Central memory CD8-positive, alpha-beta T cell (primary cell): ENCODE measurements at regions not wholly inside any gene's neighbourhood (a gene's known extent, or its start where the extent isn't known, plus 50 kb on each side); places are given as distances from the start of the nearest gene placed in this dataset.

Experiments used
- ATAC-seq: fragments of 150-1000 bp; cut with Tn5 transposase; replicated peaks from 2 replicates; pipeline ENCODE4 v1.10.0; 2022; ENCODE audit warnings: mild to moderate bottlenecking, moderate FRiP score, moderate number of reproducible peaks; ENCODE audit not compliant: poor library complexity, severe bottlenecking; ENCODE audit errors: extremely low read depth
- DNase-seq, 2 donors: peaks; one replicate each; pipeline ENCODE4 v3.0.0; 2021; ENCODE audit warnings: low spot score in 2 of 2
- H3K27ac Mint-ChIP-seq: one replicate; pipeline ENCODE4 v1.8.0; 2022; ENCODE audit warnings: low read depth, mild to moderate bottlenecking, moderate library complexity, mixed read lengths
- H3K27me3 Mint-ChIP-seq: one replicate; pipeline ENCODE4 v1.8.0; 2022; ENCODE audit warnings: mixed read lengths
- H3K36me3 Mint-ChIP-seq: one replicate; pipeline ENCODE4 v1.8.0; 2022; ENCODE audit warnings: mild to moderate bottlenecking, moderate library complexity, mixed read lengths; ENCODE audit not compliant: insufficient read depth
- H3K4me1 Mint-ChIP-seq: one replicate; pipeline ENCODE4 v1.8.0; 2022; ENCODE audit warnings: mixed read lengths
- H3K4me3 Mint-ChIP-seq: one replicate; pipeline ENCODE4 v1.8.0; 2022; ENCODE audit warnings: mild to moderate bottlenecking, moderate library complexity, mixed read lengths
- H3K9me3 Mint-ChIP-seq: one replicate; pipeline ENCODE4 v1.8.0; 2022; ENCODE audit warnings: mixed read lengths

- no peaks in the 10 kb centered on the region for H3K9me3 Mint-ChIP-seq
- peaks cover 12% of the 10 kb centered on the region for H3K4me1 Mint-ChIP-seq
- no peak overlapping the region for H3K4me3 Mint-ChIP-seq
- no peak for DNase-seq
- no peak for ATAC-seq
- H3K27ac Mint-ChIP-seq = no peak overlapping the region
- H3K27me3 Mint-ChIP-seq = no peaks in the 10 kb centered on the region
- peaks cover 2% of the 10 kb centered on the region for H3K36me3 Mint-ChIP-seq
These were observed 141.1 kb downstream of the CD164 start for GRCh38 chr6:109241199-109241598.

GRCh38 chr6:109240370-109241084 lies 141.7 kb downstream of the CD164 start:
- H3K4me3 Mint-ChIP-seq = no peak overlapping the region

GRCh38 chr6:109239651-109240321 lies 142.5 kb downstream of the CD164 start:
- Mint-ChIP-seq H3K9me3 (no peaks in the 10 kb centered on the region), H3K4me3 (no peak overlapping the region), H3K36me3 (no peaks in the 10 kb centered on the region), H3K27me3 (no peaks in the 10 kb centered on the region), H3K4me1 (peaks cover 12% of the 10 kb centered on the region), H3K27ac (no peak overlapping the region)
- DNase-seq (no peak), ATAC-seq (no peak)

More at GRCh38 chr6:109240370-109241084, 141.7 kb downstream of the CD164 start:
- no peak overlapping the region for H3K27ac Mint-ChIP-seq
- H3K36me3 Mint-ChIP-seq = peaks cover 2% of the 10 kb centered on the region
- H3K9me3 Mint-ChIP-seq = no peaks in the 10 kb centered on the region
- H3K4me1 Mint-ChIP-seq = peaks cover 12% of the 10 kb centered on the region
- no peak for DNase-seq
- ATAC-seq = no peak
- no peaks in the 10 kb centered on the region for H3K27me3 Mint-ChIP-seq

DNA sequence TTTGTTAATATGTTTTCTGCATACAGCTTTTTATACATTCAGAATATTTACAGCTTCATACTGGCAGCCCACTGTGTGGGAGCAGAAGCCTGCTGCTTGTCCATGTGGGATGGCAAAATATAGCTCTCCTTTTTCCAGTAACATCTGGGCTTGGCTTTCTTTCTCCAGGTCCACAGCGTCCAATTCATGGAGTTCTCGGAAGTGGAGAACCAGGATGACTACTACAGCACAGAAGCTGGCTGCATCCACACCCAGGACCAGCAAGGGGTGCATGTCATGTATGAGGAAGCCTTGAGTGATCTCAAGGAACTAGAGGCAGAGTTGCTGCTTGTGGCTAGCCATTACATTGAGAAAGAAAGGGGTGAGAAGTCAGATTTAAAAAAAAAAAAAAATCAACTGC lies 143.1 kb downstream of the CD164 start:
- DNase-seq (no peak), ATAC-seq (no peak)
- H3K36me3 Mint-ChIP-seq = no peaks in the 10 kb centered on the region
- no peaks in the 10 kb centered on the region for H3K27me3 Mint-ChIP-seq
- no peaks in the 10 kb centered on the region for H3K9me3 Mint-ChIP-seq
- no peak overlapping the region for H3K27ac Mint-ChIP-seq
- H3K4me1 Mint-ChIP-seq = peaks cover 12% of the 10 kb centered on the region
- no peak overlapping the region for H3K4me3 Mint-ChIP-seq

GRCh38 chr6:109238396-109238795 lies 143.1 kb downstream of the CEP57L1 start:
- ATAC-seq (no peak), DNase-seq (no peak)
- no peaks in the 10 kb centered on the region for H3K9me3 Mint-ChIP-seq
- no peaks in the 10 kb centered on the region for H3K36me3 Mint-ChIP-seq
- no peak overlapping the region for H3K4me3 Mint-ChIP-seq
- no peaks in the 10 kb centered on the region for H3K27me3 Mint-ChIP-seq
- H3K4me1 Mint-ChIP-seq = peaks cover 12% of the 10 kb centered on the region
- H3K27ac Mint-ChIP-seq = no peak overlapping the region

DNA sequence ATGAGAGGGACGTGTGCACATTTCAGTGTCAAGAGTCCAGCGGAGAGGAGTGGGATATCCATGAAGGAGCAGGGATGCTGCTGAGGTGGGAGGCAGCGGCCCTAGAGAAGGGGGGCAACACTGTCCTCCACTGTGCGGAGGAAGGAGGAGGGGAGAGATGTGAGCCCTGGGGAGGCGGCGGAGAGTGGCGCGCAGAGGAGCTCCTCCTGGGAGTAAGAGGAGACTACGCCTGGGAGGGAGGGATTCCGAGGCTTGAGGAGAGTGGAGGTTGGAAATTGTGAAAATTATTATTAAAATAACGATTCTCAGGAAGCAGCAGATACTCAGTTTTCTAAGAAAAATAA lies 142.7 kb downstream of the CEP57L1 start:
- H3K27ac Mint-ChIP-seq = no peak overlapping the region
- H3K9me3 Mint-ChIP-seq = no peaks in the 10 kb centered on the region
- H3K4me3 Mint-ChIP-seq = no peak overlapping the region
- no peaks in the 10 kb centered on the region for H3K36me3 Mint-ChIP-seq
- H3K4me1 Mint-ChIP-seq = peaks cover 12% of the 10 kb centered on the region
- ATAC-seq (no peak), DNase-seq (no peak)
- no peaks in the 10 kb centered on the region for H3K27me3 Mint-ChIP-seq

DNA sequence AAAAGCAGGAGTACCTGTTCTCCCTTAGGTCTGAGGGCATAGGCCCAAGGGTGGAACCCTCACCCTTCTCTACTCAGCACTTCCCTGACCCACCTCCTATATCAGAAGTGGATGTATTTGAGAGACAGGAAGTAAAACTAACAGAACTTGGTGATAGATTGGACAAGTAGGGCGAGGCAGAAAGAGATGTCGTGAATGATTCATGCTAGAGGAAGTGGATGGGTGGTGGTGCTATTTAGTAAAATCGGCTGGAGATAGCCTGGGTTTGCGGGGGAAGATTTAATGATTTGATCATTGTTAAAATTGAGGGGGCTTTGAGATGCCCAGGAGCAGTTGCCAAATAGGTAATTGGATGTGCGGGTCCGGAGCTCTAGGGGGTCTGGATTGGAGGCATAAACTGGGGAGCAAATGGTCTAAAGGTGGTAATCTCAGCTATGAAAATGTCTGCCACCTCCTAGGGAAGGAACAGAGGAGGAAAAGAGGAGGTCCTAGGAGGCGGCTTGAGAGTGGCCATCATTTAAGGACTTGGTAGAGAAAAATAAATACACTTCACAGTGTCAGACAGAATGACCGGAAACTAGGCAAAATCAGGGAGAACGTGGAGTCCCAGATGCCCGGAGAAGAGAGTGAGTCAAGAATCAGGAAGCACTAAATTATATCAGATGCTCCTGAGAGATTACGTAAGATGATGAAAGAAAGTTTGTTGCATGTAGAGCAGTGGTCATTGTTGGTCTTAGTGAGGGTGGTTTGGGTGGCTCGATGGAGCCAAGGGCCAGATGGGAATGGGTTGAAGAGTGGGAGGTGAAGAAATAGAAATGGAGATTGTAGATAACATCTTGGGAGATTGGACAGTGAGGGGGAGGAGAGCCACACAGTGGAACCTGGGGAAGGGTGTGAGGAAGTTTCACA lies 142.0 kb downstream of the CEP57L1 start:
- Mint-ChIP-seq H3K36me3 (no peaks in the 10 kb centered on the region), H3K27me3 (no peaks in the 10 kb centered on the region), H3K9me3 (no peaks in the 10 kb centered on the region), H3K4me1 (peaks cover 12% of the 10 kb centered on the region), H3K27ac (peak overlapping the region; percentile 23), H3K4me3 (no peak overlapping the region)
- ATAC-seq (peak; percentile 62), DNase-seq (no peak)

GRCh38 chr6:109236115-109237076 lies 141.1 kb downstream of the CEP57L1 start:
- no peak for ATAC-seq

DNA sequence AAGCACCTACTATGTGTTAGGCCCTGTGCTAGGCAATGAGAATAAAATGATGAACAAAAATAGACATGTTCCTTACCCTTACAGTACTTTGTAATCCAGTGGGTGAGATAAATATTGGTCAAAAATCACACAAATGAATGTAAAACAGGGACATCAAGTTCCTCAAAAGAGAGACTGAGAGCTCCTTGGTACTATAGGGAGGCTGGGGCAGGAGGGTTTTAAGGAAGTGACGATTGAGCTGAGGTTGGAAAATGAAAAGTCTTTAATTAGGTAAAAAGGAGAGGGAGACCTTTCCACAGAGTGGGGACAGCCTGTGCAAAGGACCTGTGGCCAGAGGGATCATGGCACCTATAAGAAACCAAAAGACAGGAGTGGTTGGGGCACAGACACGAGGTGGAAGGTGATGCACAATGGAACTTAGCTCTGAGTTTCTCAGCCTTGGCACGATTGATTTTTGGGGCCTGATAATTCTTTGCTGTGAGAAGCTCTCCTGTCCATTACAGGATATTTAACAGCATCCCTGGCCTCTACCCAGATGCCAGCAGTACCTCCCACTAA lies 140.3 kb downstream of the CEP57L1 start:
- no peaks in the 10 kb centered on the region for H3K27me3 Mint-ChIP-seq
- no peak overlapping the region for H3K27ac Mint-ChIP-seq
- H3K9me3 Mint-ChIP-seq = no peaks in the 10 kb centered on the region
- no peaks in the 10 kb centered on the region for H3K36me3 Mint-ChIP-seq
- ATAC-seq = no peak
- no peak for DNase-seq
- peaks cover 12% of the 10 kb centered on the region for H3K4me1 Mint-ChIP-seq
- H3K4me3 Mint-ChIP-seq = no peak overlapping the region

More at GRCh38 chr6:109236115-109237076, 141.1 kb downstream of the CEP57L1 start:
- no peak for DNase-seq
- Mint-ChIP-seq H3K36me3 (no peaks in the 10 kb centered on the region), H3K27ac (no peak overlapping the region), H3K4me3 (no peak overlapping the region), H3K9me3 (no peaks in the 10 kb centered on the region), H3K4me1 (peaks cover 12% of the 10 kb centered on the region), H3K27me3 (no peaks in the 10 kb centered on the region)

GRCh38 chr6:109230453-109230852 lies 135.1 kb downstream of the CEP57L1 start:
- H3K4me1 Mint-ChIP-seq = no peaks in the 10 kb centered on the region
- no peaks in the 10 kb centered on the region for H3K36me3 Mint-ChIP-seq

GRCh38 chr6:109229536-109229935 lies 134.2 kb downstream of the CEP57L1 start:
- ATAC-seq (no peak), DNase-seq (no peak)
- H3K9me3 Mint-ChIP-seq = no peaks in the 10 kb centered on the region
- no peak overlapping the region for H3K27ac Mint-ChIP-seq
- H3K36me3 Mint-ChIP-seq = no peaks in the 10 kb centered on the region
- no peak overlapping the region for H3K4me3 Mint-ChIP-seq
- H3K4me1 Mint-ChIP-seq = peaks cover 1% of the 10 kb centered on the region
- H3K27me3 Mint-ChIP-seq = no peaks in the 10 kb centered on the region

More at GRCh38 chr6:109230453-109230852, 135.1 kb downstream of the CEP57L1 start:
- H3K27me3 Mint-ChIP-seq = no peaks in the 10 kb centered on the region
- no peak overlapping the region for H3K27ac Mint-ChIP-seq
- no peak overlapping the region for H3K4me3 Mint-ChIP-seq
- H3K9me3 Mint-ChIP-seq = no peaks in the 10 kb centered on the region
- ATAC-seq = no peak
- DNase-seq = no peak
